ENCODE measurements at regions not wholly inside any gene's neighbourhood (a gene's known extent, or its start where the extent isn't known, plus 50 kb on each side); places are given as distances from the start of the nearest gene placed in this dataset.

GRCh38 chr9:85292261-85292660 lies 449.5 kb downstream of the AGTPBP1 start:
- TF ChIP-seq CTCF (conservative IDR thresholded peaks at IDR 0.05; ENCODE audit: low read depth, low read length) (no peak), POLR2A (IDR thresholded peaks at IDR 0.05; ENCODE audit: low read depth, low read length) (no peak), USF2 (IDR thresholded peaks at IDR 0.05; ENCODE audit: low read depth, low read length) (no peak), CHD1 (IDR thresholded peaks at IDR 0.05; ENCODE audit: low read depth, low read length) (no peak), MAFK (IDR thresholded peaks at IDR 0.05; ENCODE audit: low read depth, low read length) (no peak), MXI1 (IDR thresholded peaks at IDR 0.05; ENCODE audit: borderline replicate concordance, low read depth, low read length) (no peak), RCOR1 (IDR thresholded peaks at IDR 0.05; ENCODE audit: insufficient replicate concordance, low read length) (no peak), MAZ (IDR thresholded peaks at IDR 0.05; ENCODE audit: borderline replicate concordance, low read depth, low read length) (no peak)
